ENCODE measurements at regions not wholly inside any gene's neighbourhood (a gene's known extent, or its start where the extent isn't known, plus 50 kb on each side); places are given as distances from the start of the nearest gene placed in this dataset.

DNA sequence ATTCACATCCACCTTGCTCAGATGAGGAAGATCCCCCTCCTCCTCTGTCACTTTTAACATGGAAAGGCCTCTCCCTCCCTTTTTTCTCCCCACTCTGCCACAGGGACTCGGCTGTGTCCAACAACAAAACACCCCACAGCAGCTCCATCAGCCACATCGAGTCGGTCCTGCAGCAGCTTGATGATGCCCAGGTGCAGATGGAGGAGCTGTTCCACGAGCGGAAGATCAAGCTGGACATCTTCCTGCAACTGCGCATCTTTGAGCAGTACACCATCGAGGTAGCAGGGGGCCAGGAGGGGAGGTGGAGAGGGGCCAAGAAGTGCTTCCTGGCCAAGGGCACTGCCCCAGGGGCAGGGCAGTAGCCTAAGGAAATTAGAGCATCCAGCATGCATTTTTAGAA, 331.7 kb upstream of the UMPS start:
- WGBS, result 95% methylated on average over 7 of the region's 7 CpGs
- Histone ChIP-seq H3K9ac (ENCODE audit: low read depth in 1 of 2, low read length in 2 of 2) (no peak overlapping the region), H3K27ac (ENCODE audit: low read depth in 1 of 2, low read length in 2 of 2) (no peak overlapping the region), H3K27me3 (ENCODE audit: control insufficient read depth in 4 of 4, insufficient read depth in 4 of 4, low read length in 3 of 4) (no peaks in the 10 kb centered on the region), H3K36me3 (ENCODE audit: control insufficient read depth in 4 of 4, insufficient read depth in 3 of 4, low read depth in 1 of 4, low read length in 3 of 4) (no peaks in the 10 kb centered on the region), H3K4me3 (ENCODE audit: low read depth in 1 of 3, low read length in 3 of 3) (no peak overlapping the region), H3K4me1 (ENCODE audit: control insufficient read depth in 4 of 4, insufficient read depth in 4 of 4, low read length in 3 of 4) (peaks cover 6 to 41% (median 29%) of the 10 kb centered on the region in 4 donors), H3K9me3 (ENCODE audit: control insufficient read depth in 4 of 4, low read length in 3 of 4) (no peaks in the 10 kb centered on the region)
- TF ChIP-seq SP1 (IDR thresholded peaks at IDR 0.05), result no peak
- TF ChIP-seq, protein P1, sequence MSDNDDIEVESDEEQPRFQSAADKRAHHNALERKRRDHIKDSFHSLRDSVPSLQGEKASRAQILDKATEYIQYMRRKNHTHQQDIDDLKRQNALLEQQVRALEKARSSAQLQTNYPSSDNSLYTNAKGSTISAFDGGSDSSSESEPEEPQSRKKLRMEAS (IDR thresholded peaks at IDR 0.05), result no peak
- TF ChIP-seq, protein P2, sequence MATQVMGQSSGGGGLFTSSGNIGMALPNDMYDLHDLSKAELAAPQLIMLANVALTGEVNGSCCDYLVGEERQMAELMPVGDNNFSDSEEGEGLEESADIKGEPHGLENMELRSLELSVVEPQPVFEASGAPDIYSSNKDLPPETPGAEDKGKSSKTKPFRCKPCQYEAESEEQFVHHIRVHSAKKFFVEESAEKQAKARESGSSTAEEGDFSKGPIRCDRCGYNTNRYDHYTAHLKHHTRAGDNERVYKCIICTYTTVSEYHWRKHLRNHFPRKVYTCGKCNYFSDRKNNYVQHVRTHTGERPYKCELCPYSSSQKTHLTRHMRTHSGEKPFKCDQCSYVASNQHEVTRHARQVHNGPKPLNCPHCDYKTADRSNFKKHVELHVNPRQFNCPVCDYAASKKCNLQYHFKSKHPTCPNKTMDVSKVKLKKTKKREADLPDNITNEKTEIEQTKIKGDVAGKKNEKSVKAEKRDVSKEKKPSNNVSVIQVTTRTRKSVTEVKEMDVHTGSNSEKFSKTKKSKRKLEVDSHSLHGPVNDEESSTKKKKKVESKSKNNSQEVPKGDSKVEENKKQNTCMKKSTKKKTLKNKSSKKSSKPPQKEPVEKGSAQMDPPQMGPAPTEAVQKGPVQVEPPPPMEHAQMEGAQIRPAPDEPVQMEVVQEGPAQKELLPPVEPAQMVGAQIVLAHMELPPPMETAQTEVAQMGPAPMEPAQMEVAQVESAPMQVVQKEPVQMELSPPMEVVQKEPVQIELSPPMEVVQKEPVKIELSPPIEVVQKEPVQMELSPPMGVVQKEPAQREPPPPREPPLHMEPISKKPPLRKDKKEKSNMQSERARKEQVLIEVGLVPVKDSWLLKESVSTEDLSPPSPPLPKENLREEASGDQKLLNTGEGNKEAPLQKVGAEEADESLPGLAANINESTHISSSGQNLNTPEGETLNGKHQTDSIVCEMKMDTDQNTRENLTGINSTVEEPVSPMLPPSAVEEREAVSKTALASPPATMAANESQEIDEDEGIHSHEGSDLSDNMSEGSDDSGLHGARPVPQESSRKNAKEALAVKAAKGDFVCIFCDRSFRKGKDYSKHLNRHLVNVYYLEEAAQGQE (IDR thresholded peaks at IDR 0.05), result no peak
- TF ChIP-seq JUND (IDR thresholded peaks at IDR 0.05), result no peak
- TF ChIP-seq TAF1 (conservative IDR thresholded peaks at IDR 0.05), result no peak
- no peak for TF ChIP-seq EGR1 (IDR thresholded peaks at IDR 0.05; ENCODE audit: low read depth in 2 of 2)
- no peak for TF ChIP-seq HNF4A (conservative IDR thresholded peaks at IDR 0.05)
- no peak for TF ChIP-seq RXRA (IDR thresholded peaks at IDR 0.05)
- no peak for TF ChIP-seq GABPA (IDR thresholded peaks at IDR 0.05 in 1 of 2, conservative IDR thresholded peaks at IDR 0.05 in 1 of 2)
- TF ChIP-seq, protein P3, sequence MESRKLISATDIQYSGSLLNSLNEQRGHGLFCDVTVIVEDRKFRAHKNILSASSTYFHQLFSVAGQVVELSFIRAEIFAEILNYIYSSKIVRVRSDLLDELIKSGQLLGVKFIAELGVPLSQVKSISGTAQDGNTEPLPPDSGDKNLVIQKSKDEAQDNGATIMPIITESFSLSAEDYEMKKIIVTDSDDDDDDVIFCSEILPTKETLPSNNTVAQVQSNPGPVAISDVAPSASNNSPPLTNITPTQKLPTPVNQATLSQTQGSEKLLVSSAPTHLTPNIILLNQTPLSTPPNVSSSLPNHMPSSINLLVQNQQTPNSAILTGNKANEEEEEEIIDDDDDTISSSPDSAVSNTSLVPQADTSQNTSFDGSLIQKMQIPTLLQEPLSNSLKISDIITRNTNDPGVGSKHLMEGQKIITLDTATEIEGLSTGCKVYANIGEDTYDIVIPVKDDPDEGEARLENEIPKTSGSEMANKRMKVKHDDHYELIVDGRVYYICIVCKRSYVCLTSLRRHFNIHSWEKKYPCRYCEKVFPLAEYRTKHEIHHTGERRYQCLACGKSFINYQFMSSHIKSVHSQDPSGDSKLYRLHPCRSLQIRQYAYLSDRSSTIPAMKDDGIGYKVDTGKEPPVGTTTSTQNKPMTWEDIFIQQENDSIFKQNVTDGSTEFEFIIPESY (IDR thresholded peaks at IDR 0.05), result no peak
- DNase-seq (ENCODE audit: low spot score), result no peak

DNA sequence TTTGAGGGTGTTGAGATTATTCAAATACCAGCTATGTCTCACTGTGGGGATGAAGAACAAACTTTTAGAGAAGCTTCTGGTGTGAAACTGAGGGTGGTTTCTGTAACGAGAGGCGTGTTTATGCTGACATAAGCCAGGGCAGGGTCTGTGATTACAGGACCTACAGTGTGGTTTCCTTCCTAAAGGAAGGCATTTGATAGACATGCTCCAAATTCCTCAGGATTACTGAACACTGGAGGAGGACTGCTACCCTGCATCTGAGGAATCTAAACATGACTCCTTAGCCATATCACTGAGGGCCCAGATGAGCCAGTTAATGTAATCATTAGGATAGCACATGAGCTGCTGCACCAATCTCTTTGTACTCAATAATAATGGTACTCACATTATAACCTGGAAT, 328.4 kb upstream of the UMPS start:
- H3K36me3 ChIP-seq (ENCODE audit: control insufficient read depth in 4 of 4, insufficient read depth in 3 of 4, low read depth in 1 of 4, low read length in 3 of 4), result no peaks in the 10 kb centered on the region
- H3K4me3 ChIP-seq (ENCODE audit: low read depth in 1 of 3, low read length in 3 of 3), result no peak overlapping the region
- no peak overlapping the region for H3K9ac ChIP-seq (ENCODE audit: low read depth in 1 of 2, low read length in 2 of 2)
- 83% methylated on average over 2 of the region's 2 CpGs for WGBS
- DNase-seq (ENCODE audit: low spot score), result no peak
- H3K27ac ChIP-seq (ENCODE audit: low read depth in 1 of 2, low read length in 2 of 2), result no peak overlapping the region
- H3K9me3 ChIP-seq (ENCODE audit: control insufficient read depth in 4 of 4, low read length in 3 of 4), result no peaks in the 10 kb centered on the region
- H3K4me1 ChIP-seq (ENCODE audit: control insufficient read depth in 4 of 4, insufficient read depth in 4 of 4, low read length in 3 of 4), result peaks cover 0 to 18% (median 8%) of the 10 kb centered on the region in 4 donors
- TF ChIP-seq RXRA (IDR thresholded peaks at IDR 0.05) (no peak), RAD21 (IDR thresholded peaks at IDR 0.05) (no peak), HNF4G (IDR thresholded peaks at IDR 0.05) (no peak), TAF1 (conservative IDR thresholded peaks at IDR 0.05) (no peak), FOXA1 (IDR thresholded peaks at IDR 0.05) (no peak), EGR1 (IDR thresholded peaks at IDR 0.05; ENCODE audit: low read depth in 2 of 2) (no peak), NR2F2 (IDR thresholded peaks at IDR 0.05) (no peak), SP1 (IDR thresholded peaks at IDR 0.05) (no peak)
- TF ChIP-seq, protein P2 (IDR thresholded peaks at IDR 0.05), result no peak
- no peaks in the 10 kb centered on the region for H3K27me3 ChIP-seq (ENCODE audit: control insufficient read depth in 4 of 4, insufficient read depth in 4 of 4, low read length in 3 of 4)

Data from liver (tissue), 7 donors.